Ishikawa (cell line): ENCODE measurements at regions not wholly inside any gene's neighbourhood (a gene's known extent, or its start where the extent isn't known, plus 50 kb on each side); places are given as distances from the start of the nearest gene placed in this dataset.

Source experiments
- CEBPB ChIP-seq: IDR thresholded peaks from 2 replicates; pipeline ENCODE4 v1.6.1; 2012
- CREB1 ChIP-seq: IDR thresholded peaks from 2 replicates; pipeline ENCODE4 v1.6.1; 2012; ENCODE audit warnings: low read depth
- EGR1 ChIP-seq: IDR thresholded peaks from 2 replicates; pipeline ENCODE4 v1.6.1; 2012
- EP300 ChIP-seq: IDR thresholded peaks from 2 replicates; pipeline ENCODE4 v1.6.1; 2012; ENCODE audit warnings: borderline replicate concordance
- FOXM1 ChIP-seq: IDR thresholded peaks from 2 replicates; pipeline ENCODE4 v1.6.1; 2012; ENCODE audit warnings: low read depth, borderline replicate concordance
- NFIC ChIP-seq: IDR thresholded peaks from 2 replicates; pipeline ENCODE4 v1.6.1; 2012
- RAD21 ChIP-seq: IDR thresholded peaks from 2 replicates; pipeline ENCODE4 v1.6.1; 2012; ENCODE audit warnings: low read depth
- REST ChIP-seq: IDR thresholded peaks from 2 replicates; pipeline ENCODE4 v1.6.1; 2012; ENCODE audit warnings: low read depth, mild to moderate bottlenecking
- TAF1 ChIP-seq: IDR thresholded peaks from 2 replicates; pipeline ENCODE4 v1.6.1; 2012; ENCODE audit warnings: low read depth, mild to moderate bottlenecking
- TCF12 ChIP-seq: IDR thresholded peaks from 2 replicates; pipeline ENCODE4 v1.6.1; 2012; ENCODE audit warnings: low read depth
- TEAD4 ChIP-seq: IDR thresholded peaks from 2 replicates; pipeline ENCODE4 v1.6.1; 2012
- USF1 ChIP-seq: IDR thresholded peaks from 2 replicates; pipeline ENCODE4 v1.6.1; 2012
- YY1 ChIP-seq: IDR thresholded peaks from 2 replicates; pipeline ENCODE4 v1.6.1; 2012; ENCODE audit warnings: low read depth
- ZBTB7A ChIP-seq: IDR thresholded peaks from 2 replicates; pipeline ENCODE4 v1.6.1; 2012; ENCODE audit warnings: low read depth
- TF ChIP-seq, protein P1 (sequence below): IDR thresholded peaks from 2 replicates; pipeline ENCODE4 v1.6.1; 2012

DNA sequence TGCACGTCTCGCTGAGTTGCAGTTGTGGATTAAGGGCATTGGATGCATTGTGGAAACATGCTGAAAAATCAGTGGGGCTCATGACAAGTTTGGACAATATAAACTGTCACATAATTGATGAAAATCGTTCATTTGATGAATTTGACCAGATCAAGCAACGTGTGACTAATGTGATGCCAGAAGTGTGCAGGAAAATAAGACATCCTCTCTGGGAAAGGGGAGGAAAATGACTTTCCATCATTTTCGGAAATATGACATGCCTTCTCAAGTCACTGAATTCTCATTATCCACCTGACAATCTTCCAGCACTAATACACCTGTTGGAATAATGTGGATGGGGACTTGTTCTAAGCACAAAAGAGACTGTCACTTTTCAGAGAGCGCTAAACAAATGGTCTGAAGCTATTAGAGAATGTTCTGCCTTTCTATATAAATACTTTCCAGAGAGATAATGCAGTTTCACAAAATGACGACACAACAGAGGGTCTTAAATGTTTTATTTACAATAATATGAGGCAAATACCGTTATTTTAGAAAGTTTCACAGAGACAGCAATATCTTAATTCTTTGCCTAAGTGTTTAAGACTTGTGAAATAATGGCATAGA, 1741.9 kb upstream of the RAG2 start:
- TF ChIP-seq TCF12 (no peak), CEBPB (no peak), RAD21 (no peak), NFIC (no peak), EP300 (no peak), CREB1 (no peak), TEAD4 (no peak), ZBTB7A (no peak), EGR1 (no peak), YY1 (no peak), FOXM1 (no peak), REST (no peak), USF1 (no peak), TAF1 (no peak)
- TF ChIP-seq, protein P1, sequence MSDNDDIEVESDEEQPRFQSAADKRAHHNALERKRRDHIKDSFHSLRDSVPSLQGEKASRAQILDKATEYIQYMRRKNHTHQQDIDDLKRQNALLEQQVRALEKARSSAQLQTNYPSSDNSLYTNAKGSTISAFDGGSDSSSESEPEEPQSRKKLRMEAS: no peak

DNA sequence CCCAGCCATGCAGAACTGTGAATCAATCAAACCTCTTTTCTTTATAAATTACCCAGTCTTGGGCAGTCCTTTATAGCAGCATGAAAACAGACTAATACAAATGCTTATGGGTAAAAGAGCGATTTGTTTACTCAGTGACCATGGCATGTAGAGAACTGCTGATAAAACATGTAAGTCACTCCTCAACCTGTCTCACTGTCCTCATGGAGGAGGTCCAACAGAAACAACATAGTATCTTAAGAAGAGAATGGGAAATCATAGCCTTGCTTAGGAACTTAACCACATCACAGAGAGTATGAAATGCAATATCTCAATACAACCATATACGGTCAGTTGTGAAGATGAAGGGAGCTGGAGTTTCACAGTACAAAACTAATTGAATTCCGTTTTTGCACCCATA, 1734.0 kb upstream of the RAG2 start:
- TF ChIP-seq ZBTB7A: no peak
- no peak for TF ChIP-seq CEBPB
- no peak for TF ChIP-seq TCF12
- no peak for TF ChIP-seq RAD21
- TF ChIP-seq, protein P1: no peak
- no peak for TF ChIP-seq TAF1
- TF ChIP-seq TEAD4: no peak
- TF ChIP-seq CREB1: no peak
- TF ChIP-seq EP300: no peak
- no peak for TF ChIP-seq NFIC
- TF ChIP-seq EGR1: no peak
- no peak for TF ChIP-seq USF1
- no peak for TF ChIP-seq FOXM1
- no peak for TF ChIP-seq YY1
- TF ChIP-seq REST: no peak

DNA sequence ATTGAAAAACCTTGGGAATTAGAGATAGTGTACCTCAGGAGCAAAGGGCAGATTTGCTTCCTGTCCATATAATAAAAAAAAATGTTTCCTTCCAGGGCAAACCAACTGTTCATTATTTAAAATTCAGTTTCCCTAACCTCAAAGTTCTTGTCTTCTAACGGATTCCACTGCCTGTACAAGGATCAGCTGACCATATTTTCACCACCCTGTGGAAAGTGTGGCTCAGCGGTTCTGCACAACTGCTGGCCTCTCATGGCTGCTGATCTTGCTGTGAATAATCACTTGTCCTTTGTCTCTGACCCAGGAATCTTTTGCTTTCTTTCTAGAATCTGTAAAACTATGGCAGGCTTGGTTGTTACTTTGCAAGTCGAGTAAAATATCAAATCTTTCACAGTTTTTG, 1732.5 kb upstream of the RAG2 start:
- TF ChIP-seq CREB1 (no peak), RAD21 (no peak), TEAD4 (no peak), TCF12 (no peak), FOXM1 (no peak), NFIC (no peak)
- TF ChIP-seq, protein P1: no peak

DNA sequence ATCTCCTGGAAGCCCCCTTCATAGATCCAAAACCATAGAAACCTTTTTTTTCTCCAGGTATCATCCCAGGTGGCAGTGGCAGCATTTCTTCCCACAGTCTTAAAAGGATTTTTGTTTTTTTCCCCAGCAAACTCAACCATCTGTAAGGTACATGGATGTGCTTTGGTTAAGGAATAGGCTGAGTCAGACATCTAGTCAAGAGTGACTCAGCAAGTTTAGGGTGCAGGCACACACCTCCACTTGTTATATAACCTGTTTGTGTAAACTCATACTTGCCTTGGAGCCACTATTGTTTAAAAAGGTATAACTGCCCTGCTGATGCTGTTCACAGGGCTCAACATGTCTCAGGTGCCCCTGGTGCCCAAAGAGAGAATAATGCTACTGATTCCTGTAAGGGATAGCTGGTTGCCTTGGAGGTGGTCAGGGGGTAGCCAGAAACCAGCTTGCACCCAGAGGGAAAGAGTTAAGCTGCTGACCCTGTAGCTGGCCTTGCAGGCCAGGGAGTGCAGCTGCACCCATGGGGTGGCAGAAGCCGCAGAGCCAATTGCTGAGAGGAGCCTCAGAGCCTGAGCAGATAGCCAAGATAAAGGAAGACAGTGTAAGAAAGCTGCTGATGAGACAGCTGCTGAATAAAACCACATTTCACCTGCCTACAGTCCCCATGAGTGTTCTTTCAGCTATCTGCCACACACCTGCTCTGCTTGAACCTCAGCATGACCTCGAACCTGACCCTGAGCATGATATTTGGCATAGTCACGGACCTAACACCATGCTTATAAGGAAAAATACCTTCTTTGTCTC, 1726.1 kb upstream of the RAG2 start:
- TF ChIP-seq RAD21 (no peak), YY1 (no peak), NFIC (no peak)
- TF ChIP-seq, protein P1: no peak

- TF ChIP-seq, protein P1: no peak
- TF ChIP-seq TCF12: no peak
- TF ChIP-seq NFIC: no peak
- TF ChIP-seq ZBTB7A: no peak
- TF ChIP-seq USF1: no peak
- TF ChIP-seq CREB1: no peak
- no peak for TF ChIP-seq EGR1
These were observed 1717.1 kb upstream of the RAG2 start for GRCh38 chr11:38315151-38315550.
